ENCODE measurements at regions not wholly inside any gene's neighbourhood (a gene's known extent, or its start where the extent isn't known, plus 50 kb on each side); places are given as distances from the start of the nearest gene placed in this dataset.

GRCh38 chr3:110479731-110480130 is 591.9 kb upstream of the NECTIN3 start:
- ChIA-PET POLR2A (no interaction called here), CTCF (no interaction called here)
- no peak for DNase-seq (ENCODE audit: extremely low spot score)
- TF ChIP-seq ZNF384 (IDR thresholded peaks at IDR 0.05) (no peak), TARDBP (IDR thresholded peaks at IDR 0.05) (no peak), ARNT (IDR thresholded peaks at IDR 0.05) (no peak), HDGF (IDR thresholded peaks at IDR 0.05; ENCODE audit: borderline replicate concordance) (no peak), SUZ12 (IDR thresholded peaks at IDR 0.05) (no peak), SP1 (IDR thresholded peaks at IDR 0.05) (no peak), ELF4 (IDR thresholded peaks at IDR 0.05) (no peak), NFRKB (IDR thresholded peaks at IDR 0.05) (no peak), FOXA1 (IDR thresholded peaks at IDR 0.05) (no peak), L3MBTL2 (conservative IDR thresholded peaks at IDR 0.05) (no peak), FOXM1 (IDR thresholded peaks at IDR 0.05; ENCODE audit: borderline replicate concordance) (no peak), BHLHE40 (IDR thresholded peaks at IDR 0.05; ENCODE audit: borderline replicate concordance) (no peak), PKNOX1 (IDR thresholded peaks at IDR 0.05) (no peak), CTBP1 (IDR thresholded peaks at IDR 0.05; ENCODE audit: borderline replicate concordance) (no peak), LEF1 (IDR thresholded peaks at IDR 0.05; ENCODE audit: borderline replicate concordance) (no peak)

GRCh38 chr3:110485389-110485788 is 586.2 kb upstream of the NECTIN3 start:
- ChIA-PET CTCF (no interaction called here), POLR2A (no interaction called here)
- no peak for DNase-seq (ENCODE audit: extremely low spot score)
- no peak for TF ChIP-seq NFRKB (IDR thresholded peaks at IDR 0.05)
- no peak for TF ChIP-seq L3MBTL2 (conservative IDR thresholded peaks at IDR 0.05)
- TF ChIP-seq FOXK2 (IDR thresholded peaks at IDR 0.05): no peak
- TF ChIP-seq TARDBP (IDR thresholded peaks at IDR 0.05): no peak
- no peak for TF ChIP-seq SUZ12 (IDR thresholded peaks at IDR 0.05)
- no peak for TF ChIP-seq ZNF384 (IDR thresholded peaks at IDR 0.05)
- no peak for TF ChIP-seq PKNOX1 (IDR thresholded peaks at IDR 0.05)
- no peak for TF ChIP-seq SP1 (IDR thresholded peaks at IDR 0.05)
- no peak for TF ChIP-seq BHLHE40 (IDR thresholded peaks at IDR 0.05; ENCODE audit: borderline replicate concordance)
- TF ChIP-seq ARNT (IDR thresholded peaks at IDR 0.05): no peak
- TF ChIP-seq ELF4 (IDR thresholded peaks at IDR 0.05): no peak
- no peak for TF ChIP-seq CTBP1 (IDR thresholded peaks at IDR 0.05; ENCODE audit: borderline replicate concordance)
- no peak for TF ChIP-seq HDGF (IDR thresholded peaks at IDR 0.05; ENCODE audit: borderline replicate concordance)
- no peak for TF ChIP-seq LEF1 (IDR thresholded peaks at IDR 0.05; ENCODE audit: borderline replicate concordance)
- no peak for TF ChIP-seq FOXM1 (IDR thresholded peaks at IDR 0.05; ENCODE audit: borderline replicate concordance)
- TF ChIP-seq FOXA1 (IDR thresholded peaks at IDR 0.05): no peak

- POLR2A ChIA-PET: no interaction called here
- CTCF ChIA-PET: no interaction called here
- DNase-seq (ENCODE audit: extremely low spot score): no peak
- TF ChIP-seq FOXM1 (IDR thresholded peaks at IDR 0.05; ENCODE audit: borderline replicate concordance) (no peak), FOXA1 (IDR thresholded peaks at IDR 0.05) (no peak), TARDBP (IDR thresholded peaks at IDR 0.05) (no peak), CTBP1 (IDR thresholded peaks at IDR 0.05; ENCODE audit: borderline replicate concordance) (no peak), NFRKB (IDR thresholded peaks at IDR 0.05) (no peak), ELF4 (IDR thresholded peaks at IDR 0.05) (no peak), HDGF (IDR thresholded peaks at IDR 0.05; ENCODE audit: borderline replicate concordance) (no peak), BHLHE40 (IDR thresholded peaks at IDR 0.05; ENCODE audit: borderline replicate concordance) (no peak), SP1 (IDR thresholded peaks at IDR 0.05) (no peak), L3MBTL2 (conservative IDR thresholded peaks at IDR 0.05) (no peak), PKNOX1 (IDR thresholded peaks at IDR 0.05) (no peak), LEF1 (IDR thresholded peaks at IDR 0.05; ENCODE audit: borderline replicate concordance) (no peak), ARNT (IDR thresholded peaks at IDR 0.05) (no peak), ZNF384 (IDR thresholded peaks at IDR 0.05) (no peak), FOXK2 (IDR thresholded peaks at IDR 0.05) (no peak), SUZ12 (IDR thresholded peaks at IDR 0.05) (no peak)
Observed at GRCh38 chr3:110487840-110488239, 583.8 kb upstream of the NECTIN3 start.

- no peak for DNase-seq (ENCODE audit: extremely low spot score)
- ChIA-PET POLR2A (no interaction called here), CTCF (no interaction called here)
- TF ChIP-seq SUZ12 (IDR thresholded peaks at IDR 0.05) (no peak), HDGF (IDR thresholded peaks at IDR 0.05; ENCODE audit: borderline replicate concordance) (no peak), FOXA1 (IDR thresholded peaks at IDR 0.05) (no peak)
Observed at GRCh38 chr3:110491413-110491812, 580.2 kb upstream of the NECTIN3 start.

GRCh38 chr3:110492876-110493275 is 578.7 kb upstream of the NECTIN3 start:
- TF ChIP-seq FOXK2 (IDR thresholded peaks at IDR 0.05) (no peak), LEF1 (IDR thresholded peaks at IDR 0.05; ENCODE audit: borderline replicate concordance) (no peak), FOXM1 (IDR thresholded peaks at IDR 0.05; ENCODE audit: borderline replicate concordance) (no peak)
- ChIA-PET POLR2A (no interaction called here), CTCF (no interaction called here)
- DNase-seq (ENCODE audit: extremely low spot score): no peak

- DNase-seq (ENCODE audit: extremely low spot score): no peak
- TF ChIP-seq FOXA1 (IDR thresholded peaks at IDR 0.05) (no peak), FOXM1 (IDR thresholded peaks at IDR 0.05; ENCODE audit: borderline replicate concordance) (no peak)
- ChIA-PET POLR2A (no interaction called here), CTCF (no interaction called here)
Observed at GRCh38 chr3:110493438-110494092, 578.1 kb upstream of the NECTIN3 start.

- no peak for TF ChIP-seq L3MBTL2 (conservative IDR thresholded peaks at IDR 0.05)
- no peak for TF ChIP-seq TARDBP (IDR thresholded peaks at IDR 0.05)
- TF ChIP-seq HDGF (IDR thresholded peaks at IDR 0.05; ENCODE audit: borderline replicate concordance): no peak
- no peak for TF ChIP-seq ELF4 (IDR thresholded peaks at IDR 0.05)
- TF ChIP-seq BHLHE40 (IDR thresholded peaks at IDR 0.05; ENCODE audit: borderline replicate concordance): no peak
- TF ChIP-seq FOXM1 (IDR thresholded peaks at IDR 0.05; ENCODE audit: borderline replicate concordance): no peak
- no peak for TF ChIP-seq ZNF384 (IDR thresholded peaks at IDR 0.05)
- TF ChIP-seq SP1 (IDR thresholded peaks at IDR 0.05): no peak
- no peak for TF ChIP-seq LEF1 (IDR thresholded peaks at IDR 0.05; ENCODE audit: borderline replicate concordance)
- no peak for TF ChIP-seq FOXK2 (IDR thresholded peaks at IDR 0.05)
- TF ChIP-seq PKNOX1 (IDR thresholded peaks at IDR 0.05): no peak
- TF ChIP-seq SUZ12 (IDR thresholded peaks at IDR 0.05): no peak
- TF ChIP-seq ARNT (IDR thresholded peaks at IDR 0.05): no peak
- no peak for TF ChIP-seq NFRKB (IDR thresholded peaks at IDR 0.05)
- TF ChIP-seq CTBP1 (IDR thresholded peaks at IDR 0.05; ENCODE audit: borderline replicate concordance): no peak
- no peak for TF ChIP-seq FOXA1 (IDR thresholded peaks at IDR 0.05)
- CTCF ChIA-PET: no interaction called here
- POLR2A ChIA-PET: no interaction called here
- DNase-seq (ENCODE audit: extremely low spot score): no peak
Observed at GRCh38 chr3:110494093-110494490, 577.5 kb upstream of the NECTIN3 start.

Data from HEK293T (cell line).